Upper lobe of left lung (tissue), 4 donors: ENCODE measurements at regions not wholly inside any gene's neighbourhood (a gene's known extent, or its start where the extent isn't known, plus 50 kb on each side); places are given as distances from the start of the nearest gene placed in this dataset.

Source experiments
- CTCF ChIP-seq, 6 experiments: fragments of 450-650 bp in 4 of 6; fragments of 200-600 bp in 2 of 6; sonication (generic) in 2 of 6; IDR thresholded peaks; one replicate each; pipeline ENCODE4 v1.5.1; 2016 to 2019; ENCODE audit warnings: antibody characterized with exemption in 6 of 6
- POLR2AphosphoS5 ChIP-seq, 2 donors: sonication (generic); formaldehyde crosslinking; IDR thresholded peaks; one replicate each; pipeline ENCODE4 v1.5.1; 2017; ENCODE audit warnings: antibody characterized with exemption in 2 of 2

DNA sequence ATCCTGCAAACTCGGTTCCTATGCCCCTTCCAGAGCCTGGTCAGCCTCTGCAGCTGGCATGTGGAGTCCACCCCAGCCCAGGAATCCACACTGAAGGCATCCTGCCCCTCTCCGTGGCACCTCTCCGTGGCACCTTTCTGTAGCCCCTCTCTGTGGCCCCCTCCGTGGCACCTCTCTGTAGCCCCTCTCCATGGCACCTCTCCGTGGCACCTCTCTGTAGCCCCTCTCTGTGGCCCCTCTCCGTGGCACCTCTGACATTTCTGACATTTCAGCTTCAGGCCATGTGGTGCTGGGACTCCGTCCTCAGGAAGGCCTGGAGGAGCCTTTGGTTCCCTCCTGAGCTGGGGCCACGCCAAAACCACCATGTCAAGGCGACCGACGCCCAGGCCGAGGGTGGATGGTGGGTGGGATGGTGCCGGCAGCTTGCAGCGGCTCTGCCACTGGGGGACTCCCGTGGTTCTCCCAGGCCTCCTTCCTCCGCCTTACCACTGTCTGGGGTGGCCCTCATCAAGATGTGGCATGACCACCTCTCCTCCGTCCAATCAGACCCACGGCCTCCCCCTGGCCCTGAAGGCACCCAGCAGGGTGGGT lies 1518.5 kb downstream of the BRD1 start:
- TF ChIP-seq CTCF (IDR thresholded peaks at IDR 0.05) = no peak
- no peak for TF ChIP-seq POLR2AphosphoS5 (IDR thresholded peaks at IDR 0.05)
